OCI-LY1 (cell line): ENCODE measurements at regions not wholly inside any gene's neighbourhood (a gene's known extent, or its start where the extent isn't known, plus 50 kb on each side); places are given as distances from the start of the nearest gene placed in this dataset.

Experiments
- H2AFZ ChIP-seq: fragments of 200-600 bp; sonication (generic), shearing (Covaris generic); 2 replicates; pipeline ENCODE4 v1.6.0; 2014; ENCODE audit warnings: antibody characterized with exemption, mild to moderate bottlenecking, low read length
- H3F3A ChIP-seq: fragments of 200-600 bp; sonication (generic), shearing (Covaris generic); 2 replicates; pipeline ENCODE4 v1.6.0; 2014; ENCODE audit warnings: mild to moderate bottlenecking, antibody characterized with exemption, low read length, moderate library complexity; ENCODE audit not compliant: insufficient read depth
- H3K27ac ChIP-seq: fragments of 200-600 bp; sonication (generic); 2 replicates; pipeline ENCODE4 v1.5.1; 2014; ENCODE audit warnings: low read length, mixed run types, mild to moderate bottlenecking, low read depth; ENCODE audit not compliant: poor library complexity, severe bottlenecking
- H3K27me3 ChIP-seq: fragments of 200-600 bp; sonication (generic); 2 replicates; pipeline ENCODE4 v1.6.0; 2014; ENCODE audit warnings: antibody characterized with exemption, mild to moderate bottlenecking, low read length, moderate library complexity; ENCODE audit not compliant: insufficient read depth
- H3K36me3 ChIP-seq: fragments of 200-600 bp; sonication (generic); 2 replicates; pipeline ENCODE4 v1.6.1; 2014; ENCODE audit warnings: mild to moderate bottlenecking, antibody characterized with exemption, low read length, moderate library complexity, mixed read lengths; ENCODE audit not compliant: insufficient read depth
- H3K4me1 ChIP-seq: fragments of 200-600 bp; sonication (generic); 2 replicates; pipeline ENCODE4 v1.5.1; 2014; ENCODE audit warnings: mild to moderate bottlenecking, low read length, moderate library complexity; ENCODE audit not compliant: insufficient read depth, severe bottlenecking
- H3K4me2 ChIP-seq: fragments of 200-600 bp; sonication (generic), shearing (Covaris generic); 2 replicates; pipeline ENCODE4 v1.6.1; 2014; ENCODE audit warnings: low read length
- H3K4me3 ChIP-seq: fragments of 200-600 bp; sonication (generic); 2 replicates; pipeline ENCODE4 v1.5.1; 2014; ENCODE audit warnings: low read length, low read depth, mild to moderate bottlenecking, mixed read lengths; ENCODE audit not compliant: poor library complexity, severe bottlenecking
- H3K79me2 ChIP-seq: fragments of 200-600 bp; shearing (Covaris generic); 2 replicates; pipeline ENCODE4 v1.6.1; 2016; ENCODE audit warnings: mixed run types, low read length, mixed read lengths; ENCODE audit not compliant: insufficient read depth
- H3K9ac ChIP-seq: fragments of 200-600 bp; sonication (generic), shearing (Covaris generic); 2 replicates; pipeline ENCODE4 v1.6.1; 2014; ENCODE audit warnings: mild to moderate bottlenecking, low read length, mixed read lengths
- H3K9me2 ChIP-seq: fragments of 200-600 bp; sonication (generic), shearing (Covaris generic); 2 replicates; pipeline ENCODE4 v1.6.1; 2014; ENCODE audit warnings: low read depth, mild to moderate bottlenecking, low read length, mixed read lengths
- H3K9me3 ChIP-seq: fragments of 200-600 bp; shearing (Covaris generic); 2 replicates; pipeline ENCODE4 v1.6.1; 2014; ENCODE audit warnings: low read length, mixed read lengths
- H4K20me1 ChIP-seq: fragments of 200-600 bp; sonication (generic), shearing (Covaris generic); 2 replicates; pipeline ENCODE4 v1.6.0; 2016; ENCODE audit warnings: mild to moderate bottlenecking, low read length; ENCODE audit not compliant: insufficient read depth
- EZH2 ChIP-seq: fragments of 200-600 bp; sonication (generic), shearing (Covaris generic); IDR thresholded peaks from 2 replicates; pipeline ENCODE4 v1.8.0; 2017; ENCODE audit warnings: borderline replicate concordance, mixed run types, mild to moderate bottlenecking, antibody characterized with exemption, low read length, moderate library complexity, mixed read lengths
- TF ChIP-seq, protein P1 (sequence below): fragments of 200-600 bp; sonication (generic), shearing (Covaris generic); IDR thresholded peaks from 2 replicates; pipeline ENCODE4 v1.5.1; 2017; ENCODE audit warnings: mild to moderate bottlenecking, antibody characterized with exemption, low read length, moderate library complexity, mixed read lengths

DNA sequence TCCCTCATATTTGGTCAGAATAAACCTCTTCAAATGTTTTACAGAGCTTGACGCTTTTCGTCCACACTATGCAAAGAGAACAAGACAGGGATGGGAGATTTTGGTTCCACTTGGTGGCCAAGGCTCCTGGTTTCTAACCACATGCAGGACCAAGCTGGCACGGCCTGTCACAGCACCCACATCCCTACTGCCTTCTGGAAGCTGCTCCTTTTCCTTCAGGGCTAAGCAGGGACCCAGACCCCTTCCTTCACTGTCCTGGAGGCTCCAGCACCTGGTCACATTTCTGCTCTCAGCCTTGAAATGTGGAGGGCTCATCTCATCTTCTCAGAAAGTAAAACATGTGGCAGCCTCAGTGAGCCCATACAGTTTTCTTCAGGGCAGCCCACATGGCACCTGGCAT, 50.4 kb upstream of the ARHGEF7 start:
- TF ChIP-seq EZH2 = no peak
- TF ChIP-seq, protein P1, sequence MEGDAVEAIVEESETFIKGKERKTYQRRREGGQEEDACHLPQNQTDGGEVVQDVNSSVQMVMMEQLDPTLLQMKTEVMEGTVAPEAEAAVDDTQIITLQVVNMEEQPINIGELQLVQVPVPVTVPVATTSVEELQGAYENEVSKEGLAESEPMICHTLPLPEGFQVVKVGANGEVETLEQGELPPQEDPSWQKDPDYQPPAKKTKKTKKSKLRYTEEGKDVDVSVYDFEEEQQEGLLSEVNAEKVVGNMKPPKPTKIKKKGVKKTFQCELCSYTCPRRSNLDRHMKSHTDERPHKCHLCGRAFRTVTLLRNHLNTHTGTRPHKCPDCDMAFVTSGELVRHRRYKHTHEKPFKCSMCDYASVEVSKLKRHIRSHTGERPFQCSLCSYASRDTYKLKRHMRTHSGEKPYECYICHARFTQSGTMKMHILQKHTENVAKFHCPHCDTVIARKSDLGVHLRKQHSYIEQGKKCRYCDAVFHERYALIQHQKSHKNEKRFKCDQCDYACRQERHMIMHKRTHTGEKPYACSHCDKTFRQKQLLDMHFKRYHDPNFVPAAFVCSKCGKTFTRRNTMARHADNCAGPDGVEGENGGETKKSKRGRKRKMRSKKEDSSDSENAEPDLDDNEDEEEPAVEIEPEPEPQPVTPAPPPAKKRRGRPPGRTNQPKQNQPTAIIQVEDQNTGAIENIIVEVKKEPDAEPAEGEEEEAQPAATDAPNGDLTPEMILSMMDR = no peak
- Histone ChIP-seq H4K20me1 (no peaks in the 10 kb centered on the region), H3K9ac (no peak overlapping the region), H3K4me3 (no peak overlapping the region), H3K9me3 (no peaks in the 10 kb centered on the region), H3K27me3 (no peaks in the 10 kb centered on the region), H3K36me3 (no peaks in the 10 kb centered on the region), H3K27ac (no peak overlapping the region), H2AFZ (no peak overlapping the region), H3F3A (no peaks in the 10 kb centered on the region), H3K4me1 (no peaks in the 10 kb centered on the region), H3K4me2 (no peak overlapping the region), H3K9me2 (no peaks in the 10 kb centered on the region), H3K79me2 (no peaks in the 10 kb centered on the region)

DNA sequence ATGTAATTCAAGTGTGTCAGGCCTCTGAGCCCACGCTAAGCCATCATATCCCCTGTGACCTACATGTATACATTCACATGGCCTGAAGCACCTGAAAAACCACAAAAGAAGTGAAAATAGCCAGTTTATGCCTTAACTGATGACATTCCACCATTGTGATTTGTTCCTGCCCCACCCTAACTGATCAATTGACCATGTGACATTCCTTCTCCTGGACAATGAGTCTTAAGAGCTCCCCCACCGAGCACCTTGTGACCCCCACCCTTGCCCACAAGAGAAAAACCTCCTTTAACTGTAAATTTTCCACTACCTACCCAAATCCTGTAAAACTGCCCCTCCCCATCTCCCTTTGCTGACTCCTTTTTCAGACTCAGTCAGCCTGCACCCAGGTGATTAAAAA, 52.1 kb upstream of the ARHGEF7 start:
- TF ChIP-seq EZH2 = no peak
- H4K20me1 ChIP-seq = no peaks in the 10 kb centered on the region
- H3K4me3 ChIP-seq = no peak overlapping the region
- no peaks in the 10 kb centered on the region for H3F3A ChIP-seq
- no peak overlapping the region for H3K9ac ChIP-seq
- H3K27me3 ChIP-seq = no peaks in the 10 kb centered on the region
- no peaks in the 10 kb centered on the region for H3K9me3 ChIP-seq
- no peaks in the 10 kb centered on the region for H3K4me1 ChIP-seq
- H3K27ac ChIP-seq = no peak overlapping the region
- no peaks in the 10 kb centered on the region for H3K79me2 ChIP-seq
- H3K36me3 ChIP-seq = no peaks in the 10 kb centered on the region
- H3K4me2 ChIP-seq = no peak overlapping the region
- H3K9me2 ChIP-seq = no peaks in the 10 kb centered on the region
- no peak overlapping the region for H2AFZ ChIP-seq

DNA sequence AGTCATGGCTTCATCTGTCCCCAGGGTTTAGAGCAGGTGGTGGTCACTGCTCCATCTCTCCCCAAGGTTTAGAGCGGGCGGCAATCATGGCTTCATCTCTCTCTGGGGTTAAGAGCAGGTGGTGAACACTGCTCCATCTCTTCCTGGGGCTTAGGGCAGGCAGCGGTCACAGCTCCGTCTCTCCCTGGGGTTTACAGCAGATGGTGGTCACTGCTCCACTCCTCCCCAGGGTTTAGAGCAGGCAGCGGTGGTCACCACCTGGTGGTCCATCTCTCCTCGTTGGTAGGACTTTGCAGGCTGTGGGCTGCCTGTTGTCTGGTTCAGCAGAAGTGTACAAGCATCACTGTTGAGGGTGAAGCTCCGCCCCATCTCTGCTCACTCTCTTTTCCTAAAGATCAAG, 52.8 kb upstream of the ARHGEF7 start:
- Histone ChIP-seq H3K36me3 (no peaks in the 10 kb centered on the region), H3K4me1 (no peaks in the 10 kb centered on the region), H3K79me2 (no peaks in the 10 kb centered on the region), H3F3A (no peaks in the 10 kb centered on the region), H3K9ac (no peak overlapping the region), H3K4me2 (no peak overlapping the region), H3K9me3 (no peaks in the 10 kb centered on the region), H3K4me3 (no peak overlapping the region), H3K9me2 (no peaks in the 10 kb centered on the region), H2AFZ (no peak overlapping the region), H3K27me3 (no peaks in the 10 kb centered on the region), H4K20me1 (no peaks in the 10 kb centered on the region), H3K27ac (no peak overlapping the region)
- TF ChIP-seq EZH2 = no peak
- TF ChIP-seq, protein P1 = no peak

DNA sequence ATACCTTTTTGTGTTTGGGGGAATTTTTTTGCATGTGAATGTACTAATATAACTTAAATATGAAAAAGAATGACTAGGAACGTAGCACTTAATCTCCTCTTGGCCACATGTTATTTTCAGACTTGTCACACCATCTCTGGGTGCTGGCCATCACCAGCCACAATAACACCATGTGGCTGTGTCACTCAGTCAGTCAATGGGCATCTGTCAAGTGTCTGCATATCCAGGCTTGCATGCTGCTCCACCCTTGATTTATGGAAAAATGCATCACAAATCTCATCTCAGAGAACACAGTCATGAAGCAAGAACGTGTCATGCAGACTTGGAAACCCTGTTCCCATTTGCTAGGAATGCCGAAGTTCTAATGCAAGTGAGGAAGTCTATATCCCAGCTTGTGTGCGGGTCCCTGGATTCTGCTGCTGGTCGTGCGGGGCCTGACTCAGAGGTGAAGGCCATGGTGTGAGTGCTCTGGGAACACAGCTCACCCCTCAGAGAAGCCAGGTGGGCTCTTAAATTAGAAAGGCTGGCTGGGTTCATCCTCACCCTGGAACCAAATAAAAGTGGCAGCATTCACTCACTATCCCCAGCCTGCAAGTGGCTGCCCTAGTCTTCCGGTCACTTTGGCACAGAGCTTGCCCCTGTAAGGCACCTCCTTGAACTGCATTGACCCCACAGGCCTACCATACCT, 53.6 kb upstream of the ARHGEF7 start:
- H3K9ac ChIP-seq = no peak overlapping the region
- no peak for TF ChIP-seq EZH2
- TF ChIP-seq, protein P1 = no peak
- H3K9me3 ChIP-seq = no peaks in the 10 kb centered on the region
- H3K4me1 ChIP-seq = no peaks in the 10 kb centered on the region
- H3K27ac ChIP-seq = no peak overlapping the region
- H3K4me3 ChIP-seq = no peak overlapping the region
- H3K27me3 ChIP-seq = no peaks in the 10 kb centered on the region
- H3F3A ChIP-seq = no peaks in the 10 kb centered on the region
- no peak overlapping the region for H2AFZ ChIP-seq
- no peaks in the 10 kb centered on the region for H3K79me2 ChIP-seq
- no peak overlapping the region for H3K4me2 ChIP-seq
- no peaks in the 10 kb centered on the region for H3K36me3 ChIP-seq
- H3K9me2 ChIP-seq = no peaks in the 10 kb centered on the region
- H4K20me1 ChIP-seq = no peaks in the 10 kb centered on the region
